SU-DHL-6 (cell line): ENCODE measurements at regions not wholly inside any gene's neighbourhood (a gene's known extent, or its start where the extent isn't known, plus 50 kb on each side); places are given as distances from the start of the nearest gene placed in this dataset.

Experiments used
- H2AFZ ChIP-seq: fragments of 200-600 bp; sonication (generic); 2 replicates; pipeline ENCODE4 v1.6.1; 2014; ENCODE audit warnings: low read depth, mild to moderate bottlenecking, moderate library complexity, mixed read lengths, antibody characterized with exemption, low read length; ENCODE audit not compliant: severe bottlenecking
- H3F3A ChIP-seq: fragments of 200-600 bp; shearing (Covaris generic); 2 replicates; pipeline ENCODE4 v1.6.0; 2016; ENCODE audit warnings: antibody characterized with exemption, mild to moderate bottlenecking; ENCODE audit not compliant: insufficient read depth
- H3K27ac ChIP-seq: fragments of 200-600 bp; sonication (generic); 2 replicates; pipeline ENCODE4 v1.5.1; 2016; ENCODE audit warnings: low read depth, mild to moderate bottlenecking, low read length, moderate library complexity, mixed read lengths
- H3K27me3 ChIP-seq: fragments of 200-600 bp; sonication (generic), shearing (Covaris generic); 2 replicates; pipeline ENCODE4 v1.6.0; 2014; ENCODE audit warnings: mild to moderate bottlenecking, low read length
- H3K36me3 ChIP-seq: fragments of 200-600 bp; sonication (generic); 2 replicates; pipeline ENCODE4 v1.6.1; 2014; ENCODE audit warnings: mild to moderate bottlenecking, low read length, mixed read lengths
- H3K4me2 ChIP-seq: fragments of 300-600, 200-600 bp; shearing (Covaris generic), sonication (generic); 2 replicates; pipeline ENCODE4 v1.6.0; 2014; ENCODE audit warnings: low read length, low read depth, mild to moderate bottlenecking; ENCODE audit not compliant: poor library complexity, severe bottlenecking
- H3K4me3 ChIP-seq: fragments of 200-600 bp; sonication (generic); 2 replicates; pipeline ENCODE4 v1.5.1; 2014; ENCODE audit warnings: antibody characterized with exemption, low read length, mild to moderate bottlenecking, mixed read lengths; ENCODE audit not compliant: insufficient read depth, poor library complexity, severe bottlenecking
- H3K79me2 ChIP-seq: fragments of 200-600 bp; sonication (generic); 2 replicates; pipeline ENCODE4 v1.6.1; 2014; ENCODE audit warnings: mild to moderate bottlenecking, low read length, moderate library complexity; ENCODE audit not compliant: insufficient read depth
- H3K9ac ChIP-seq: fragments of 200-600 bp; sonication (generic); 2 replicates; pipeline ENCODE4 v1.7.0; 2014; ENCODE audit warnings: mild to moderate bottlenecking, low read length
- H3K9me2 ChIP-seq: fragments of 200-600 bp; sonication (generic); replicated peaks from 2 replicates; pipeline ENCODE4 v1.6.1; 2014; ENCODE audit warnings: low read length; ENCODE audit not compliant: insufficient read depth
- H3K9me3 ChIP-seq: fragments of 200-600 bp; sonication (generic); 2 replicates; pipeline ENCODE4 v1.6.1; 2014; ENCODE audit warnings: low read length, mixed read lengths; ENCODE audit not compliant: insufficient read depth
- H4K20me1 ChIP-seq: fragments of 200-600 bp; sonication (generic); 2 replicates; pipeline ENCODE4 v1.6.1; 2014; ENCODE audit warnings: low read depth, mild to moderate bottlenecking, antibody characterized with exemption, low read length, moderate library complexity, mixed read lengths
- CTCF ChIP-seq: fragments of 200-600 bp; sonication (generic); IDR thresholded peaks from one replicate; pipeline ENCODE4 v1.5.1; 2017; ENCODE audit warnings: antibody characterized with exemption, mild to moderate bottlenecking, low read length, moderate library complexity; ENCODE audit not compliant: insufficient read depth, poor library complexity, severe bottlenecking
- EZH2phosphoT487 ChIP-seq: fragments of 200-600 bp; sonication (generic), shearing (Covaris generic); conservative IDR thresholded peaks from 2 replicates; pipeline ENCODE4 v1.6.1; 2018; ENCODE audit warnings: mild to moderate bottlenecking, antibody characterized with exemption, low read length, moderate library complexity, mixed read lengths

GRCh38 chr10:60511477-60512229, 122.0 kb upstream of the ANK3 start:
- H3K27me3 ChIP-seq, result no peaks in the 10 kb centered on the region
- H3K9me3 ChIP-seq, result no peaks in the 10 kb centered on the region
- no peaks in the 10 kb centered on the region for H4K20me1 ChIP-seq
- no peak overlapping the region for H2AFZ ChIP-seq
- no peaks in the 10 kb centered on the region for H3K79me2 ChIP-seq
- no peaks in the 10 kb centered on the region for H3F3A ChIP-seq
- TF ChIP-seq CTCF, result no peak
- no peak for TF ChIP-seq EZH2phosphoT487
- no peak overlapping the region for H3K4me2 ChIP-seq
- no peak overlapping the region for H3K27ac ChIP-seq
- no peaks in the 10 kb centered on the region for H3K9me2 ChIP-seq
- H3K4me3 ChIP-seq, result no peak overlapping the region
- no peaks in the 10 kb centered on the region for H3K36me3 ChIP-seq
- H3K9ac ChIP-seq, result no peak overlapping the region

GRCh38 chr10:60508831-60509230, 119.2 kb upstream of the ANK3 start:
- Histone ChIP-seq H3K27ac (no peak overlapping the region), H3F3A (no peaks in the 10 kb centered on the region), H4K20me1 (no peaks in the 10 kb centered on the region), H3K9me2 (no peaks in the 10 kb centered on the region), H3K27me3 (no peaks in the 10 kb centered on the region), H3K4me2 (no peak overlapping the region), H3K4me3 (no peak overlapping the region), H2AFZ (no peak overlapping the region), H3K79me2 (no peaks in the 10 kb centered on the region), H3K36me3 (no peaks in the 10 kb centered on the region), H3K9ac (no peak overlapping the region), H3K9me3 (no peaks in the 10 kb centered on the region)
- TF ChIP-seq CTCF (no peak), EZH2phosphoT487 (no peak)

- Histone ChIP-seq H3K4me3 (no peak overlapping the region), H4K20me1 (no peaks in the 10 kb centered on the region), H2AFZ (no peak overlapping the region), H3K9me3 (no peaks in the 10 kb centered on the region), H3K36me3 (no peaks in the 10 kb centered on the region), H3K79me2 (no peaks in the 10 kb centered on the region), H3K9me2 (no peaks in the 10 kb centered on the region), H3K27ac (no peak overlapping the region), H3K9ac (no peak overlapping the region), H3K4me2 (no peak overlapping the region), H3K27me3 (no peaks in the 10 kb centered on the region), H3F3A (no peaks in the 10 kb centered on the region)
- TF ChIP-seq CTCF (no peak), EZH2phosphoT487 (no peak)
Measured at GRCh38 chr10:60508037-60508436, 118.4 kb upstream of the ANK3 start.
